ENCODE measurements at regions not wholly inside any gene's neighbourhood (a gene's known extent, or its start where the extent isn't known, plus 50 kb on each side); places are given as distances from the start of the nearest gene placed in this dataset.

DNA sequence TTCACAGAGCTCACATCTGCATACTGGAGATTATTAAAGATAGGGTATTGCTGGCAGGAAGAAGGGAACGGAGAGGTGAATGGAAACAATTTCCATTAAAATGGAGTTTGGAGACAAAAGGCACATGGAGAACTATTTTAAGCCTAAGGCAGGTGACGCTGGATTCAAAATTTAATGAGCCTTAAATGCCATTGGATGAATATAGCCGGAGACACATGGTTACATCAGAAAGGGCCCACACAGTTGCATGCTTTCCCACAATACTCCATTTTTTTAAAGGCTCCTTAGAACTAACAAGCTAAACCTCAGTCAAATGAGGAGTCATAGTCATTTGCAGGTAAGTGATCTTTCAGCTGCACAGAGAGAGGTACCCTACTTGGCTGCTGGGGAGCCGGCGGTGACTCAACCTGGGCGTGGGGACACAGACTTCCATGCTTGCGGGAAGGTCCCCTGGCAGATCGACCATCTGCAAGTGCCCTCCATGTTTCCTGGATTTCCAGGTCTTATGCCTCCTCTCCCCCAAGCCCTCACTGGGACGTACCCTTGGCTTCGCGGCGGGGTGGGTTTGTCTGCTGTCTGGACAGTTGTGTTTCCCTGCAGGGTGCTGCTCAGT is 259.2 kb downstream of the CBLN1 start:
- Mint-ChIP-seq H3K27me3 (peaks cover 9% of the 10 kb centered on the region), H3K27ac (no peak overlapping the region), H3K4me3 (no peak overlapping the region), H3K36me3 (ENCODE audit: low read depth) (no peaks in the 10 kb centered on the region), H3K4me1 (ENCODE audit: low read depth) (no peaks in the 10 kb centered on the region), H3K9me3 (no peaks in the 10 kb centered on the region)
- intact Hi-C loops (cut with micrococcal nuclease), result no loop called here

DNA sequence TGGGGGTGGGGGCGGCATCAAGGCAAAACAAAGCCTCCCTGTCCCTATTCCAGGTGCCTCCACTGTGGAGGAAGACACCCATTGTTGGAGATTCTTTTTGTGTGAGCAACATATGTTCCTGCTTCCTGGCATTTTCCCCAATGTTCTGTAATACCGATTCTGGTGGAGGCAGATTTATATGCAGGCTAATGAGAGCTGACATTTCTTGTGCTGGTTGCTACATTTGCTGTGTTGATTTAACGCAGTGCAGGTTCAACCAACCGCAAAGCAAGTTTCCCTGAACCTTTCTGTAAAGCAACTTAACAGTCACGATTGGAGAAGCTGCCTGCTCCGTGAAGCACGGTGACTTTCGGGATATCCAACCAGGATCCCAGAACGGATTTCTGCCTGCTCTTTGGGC is 260.5 kb downstream of the CBLN1 start:
- H3K27me3 Mint-ChIP-seq, result peaks cover 9% of the 10 kb centered on the region
- intact Hi-C loops (cut with micrococcal nuclease), result no loop called here
- no peaks in the 10 kb centered on the region for H3K9me3 Mint-ChIP-seq
- no peaks in the 10 kb centered on the region for H3K4me1 Mint-ChIP-seq (ENCODE audit: low read depth)
- H3K36me3 Mint-ChIP-seq (ENCODE audit: low read depth), result no peaks in the 10 kb centered on the region
- H3K4me3 Mint-ChIP-seq, result no peak overlapping the region
- no peak overlapping the region for H3K27ac Mint-ChIP-seq

DNA sequence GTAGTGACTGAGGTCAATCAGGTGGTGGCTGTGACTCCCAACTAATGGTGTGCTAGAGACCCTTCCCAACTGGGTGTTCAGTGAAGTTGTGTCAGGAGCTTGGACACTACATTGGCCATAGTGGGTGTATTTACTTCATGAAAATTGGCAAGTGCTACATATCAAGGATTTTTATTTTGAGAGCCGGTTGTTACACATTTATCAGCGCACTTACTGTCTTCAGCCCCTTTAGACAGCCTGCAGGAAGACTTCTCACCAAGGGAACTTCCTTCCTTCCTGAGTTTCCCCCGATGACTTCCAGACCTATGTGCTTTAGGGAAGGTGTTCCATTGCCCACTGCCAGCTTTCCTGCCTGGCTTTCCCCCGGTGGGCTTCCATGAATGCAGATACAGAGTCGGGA is 261.2 kb downstream of the CBLN1 start:
- no peak overlapping the region for H3K4me3 Mint-ChIP-seq
- intact Hi-C loops (cut with micrococcal nuclease), result no loop called here
- H3K36me3 Mint-ChIP-seq (ENCODE audit: low read depth), result no peaks in the 10 kb centered on the region
- H3K9me3 Mint-ChIP-seq, result no peaks in the 10 kb centered on the region
- H3K4me1 Mint-ChIP-seq (ENCODE audit: low read depth), result no peaks in the 10 kb centered on the region
- peaks cover 9% of the 10 kb centered on the region for H3K27me3 Mint-ChIP-seq
- no peak overlapping the region for H3K27ac Mint-ChIP-seq

GRCh38 chr16:49019831-49020230 is 261.8 kb downstream of the CBLN1 start:
- no peaks in the 10 kb centered on the region for H3K4me1 Mint-ChIP-seq (ENCODE audit: low read depth)
- no peaks in the 10 kb centered on the region for H3K36me3 Mint-ChIP-seq (ENCODE audit: low read depth)
- peaks cover 9% of the 10 kb centered on the region for H3K27me3 Mint-ChIP-seq
- no peak overlapping the region for H3K27ac Mint-ChIP-seq
- H3K9me3 Mint-ChIP-seq, result no peaks in the 10 kb centered on the region
- intact Hi-C loops (cut with micrococcal nuclease), result no loop called here
- H3K4me3 Mint-ChIP-seq, result no peak overlapping the region

DNA sequence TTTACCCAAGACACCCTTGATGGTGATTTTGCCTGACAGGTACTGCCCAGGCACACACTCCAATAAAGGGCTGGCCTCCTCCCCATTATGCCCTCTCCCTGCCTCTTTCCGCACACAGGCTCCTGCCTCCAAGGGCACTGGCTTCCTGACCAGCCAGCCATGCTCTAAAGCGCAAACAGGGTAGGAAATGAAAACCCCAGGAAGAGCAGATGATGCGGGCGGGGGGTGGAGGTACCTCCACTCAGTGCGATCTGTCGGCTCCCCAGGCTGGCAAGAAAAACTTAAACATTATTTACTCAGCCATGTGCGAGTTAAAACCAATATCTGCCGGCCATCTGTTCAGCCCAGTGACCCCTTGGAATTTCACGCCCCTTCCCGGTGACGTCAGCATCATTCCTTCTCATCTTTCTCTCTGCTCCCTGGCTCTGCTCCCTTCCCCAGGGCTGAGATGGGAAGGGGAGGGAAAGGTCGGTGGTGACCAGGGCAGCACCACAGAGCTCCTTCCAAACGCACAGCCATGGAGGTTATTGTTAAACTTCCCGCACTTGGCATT is 262.5 kb downstream of the CBLN1 start:
- Mint-ChIP-seq H3K4me1 (ENCODE audit: low read depth) (no peaks in the 10 kb centered on the region), H3K9me3 (no peaks in the 10 kb centered on the region), H3K4me3 (no peak overlapping the region), H3K27ac (no peak overlapping the region), H3K36me3 (ENCODE audit: low read depth) (no peaks in the 10 kb centered on the region), H3K27me3 (peaks cover 9% of the 10 kb centered on the region)
- intact Hi-C loops (cut with micrococcal nuclease), result no loop called here

GRCh38 chr16:49018259-49018931 is 263.2 kb downstream of the CBLN1 start:
- no peak overlapping the region for H3K4me3 Mint-ChIP-seq
- H3K36me3 Mint-ChIP-seq (ENCODE audit: low read depth), result no peaks in the 10 kb centered on the region
- intact Hi-C loops (cut with micrococcal nuclease), result no loop called here
- no peaks in the 10 kb centered on the region for H3K4me1 Mint-ChIP-seq (ENCODE audit: low read depth)
- H3K9me3 Mint-ChIP-seq, result no peaks in the 10 kb centered on the region
- peaks cover 9% of the 10 kb centered on the region for H3K27me3 Mint-ChIP-seq
- H3K27ac Mint-ChIP-seq, result no peak overlapping the region

GRCh38 chr16:49017501-49017900 is 264.1 kb downstream of the CBLN1 start:
- Mint-ChIP-seq H3K36me3 (ENCODE audit: low read depth) (no peaks in the 10 kb centered on the region), H3K27me3 (peaks cover 9% of the 10 kb centered on the region), H3K9me3 (no peaks in the 10 kb centered on the region), H3K4me1 (ENCODE audit: low read depth) (no peaks in the 10 kb centered on the region), H3K4me3 (no peak overlapping the region), H3K27ac (no peak overlapping the region)
- intact Hi-C loops (cut with micrococcal nuclease), result no loop called here

DNA sequence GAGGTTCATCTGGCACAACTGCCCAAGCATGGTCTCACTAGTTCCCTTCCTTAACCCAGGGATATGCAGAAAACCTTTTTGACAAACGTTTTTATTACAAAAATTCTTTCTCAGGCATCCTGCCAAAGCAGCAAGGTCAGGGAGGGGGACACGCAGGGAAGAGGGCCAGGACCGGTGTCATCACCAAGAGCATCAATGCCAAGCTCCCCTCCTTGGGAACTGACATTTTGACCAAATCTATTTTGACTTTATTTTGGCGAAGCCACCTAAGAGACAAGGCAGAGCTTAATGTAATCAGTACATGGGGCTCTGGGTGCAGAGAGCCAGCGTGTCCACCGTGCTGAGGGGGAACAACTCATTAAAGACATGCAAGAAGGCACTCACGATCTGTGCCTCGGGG is 265.2 kb downstream of the CBLN1 start:
- Mint-ChIP-seq H3K27ac (no peak overlapping the region), H3K36me3 (ENCODE audit: low read depth) (no peaks in the 10 kb centered on the region), H3K4me3 (no peak overlapping the region), H3K9me3 (no peaks in the 10 kb centered on the region), H3K4me1 (ENCODE audit: low read depth) (no peaks in the 10 kb centered on the region), H3K27me3 (peaks cover 9% of the 10 kb centered on the region)
- intact Hi-C loops (cut with micrococcal nuclease), result no loop called here

DNA sequence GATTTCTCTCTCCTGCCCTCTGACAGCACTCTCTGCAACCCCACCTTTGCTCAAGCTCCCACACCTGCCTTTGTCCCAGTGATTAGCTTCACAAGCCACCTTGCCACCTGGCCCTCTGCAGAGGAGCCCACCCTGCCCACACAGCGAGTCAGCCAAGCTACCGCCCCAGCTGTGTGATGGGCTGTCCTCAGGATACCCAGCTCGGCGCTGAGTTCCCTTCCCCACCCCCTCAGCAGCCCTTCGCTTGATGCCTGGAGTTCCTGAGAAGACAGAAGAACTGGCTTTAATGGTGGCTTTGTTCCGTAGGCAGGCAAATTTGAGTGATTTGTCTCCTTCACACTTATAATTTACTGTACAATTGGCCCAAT is 266.4 kb downstream of the CBLN1 start:
- H3K4me3 Mint-ChIP-seq, result no peak overlapping the region
- H3K9me3 Mint-ChIP-seq, result no peaks in the 10 kb centered on the region
- intact Hi-C loops (cut with micrococcal nuclease), result no loop called here
- peaks cover 6% of the 10 kb centered on the region for H3K27me3 Mint-ChIP-seq
- no peak overlapping the region for H3K27ac Mint-ChIP-seq
- no peaks in the 10 kb centered on the region for H3K36me3 Mint-ChIP-seq (ENCODE audit: low read depth)
- no peaks in the 10 kb centered on the region for H3K4me1 Mint-ChIP-seq (ENCODE audit: low read depth)

DNA sequence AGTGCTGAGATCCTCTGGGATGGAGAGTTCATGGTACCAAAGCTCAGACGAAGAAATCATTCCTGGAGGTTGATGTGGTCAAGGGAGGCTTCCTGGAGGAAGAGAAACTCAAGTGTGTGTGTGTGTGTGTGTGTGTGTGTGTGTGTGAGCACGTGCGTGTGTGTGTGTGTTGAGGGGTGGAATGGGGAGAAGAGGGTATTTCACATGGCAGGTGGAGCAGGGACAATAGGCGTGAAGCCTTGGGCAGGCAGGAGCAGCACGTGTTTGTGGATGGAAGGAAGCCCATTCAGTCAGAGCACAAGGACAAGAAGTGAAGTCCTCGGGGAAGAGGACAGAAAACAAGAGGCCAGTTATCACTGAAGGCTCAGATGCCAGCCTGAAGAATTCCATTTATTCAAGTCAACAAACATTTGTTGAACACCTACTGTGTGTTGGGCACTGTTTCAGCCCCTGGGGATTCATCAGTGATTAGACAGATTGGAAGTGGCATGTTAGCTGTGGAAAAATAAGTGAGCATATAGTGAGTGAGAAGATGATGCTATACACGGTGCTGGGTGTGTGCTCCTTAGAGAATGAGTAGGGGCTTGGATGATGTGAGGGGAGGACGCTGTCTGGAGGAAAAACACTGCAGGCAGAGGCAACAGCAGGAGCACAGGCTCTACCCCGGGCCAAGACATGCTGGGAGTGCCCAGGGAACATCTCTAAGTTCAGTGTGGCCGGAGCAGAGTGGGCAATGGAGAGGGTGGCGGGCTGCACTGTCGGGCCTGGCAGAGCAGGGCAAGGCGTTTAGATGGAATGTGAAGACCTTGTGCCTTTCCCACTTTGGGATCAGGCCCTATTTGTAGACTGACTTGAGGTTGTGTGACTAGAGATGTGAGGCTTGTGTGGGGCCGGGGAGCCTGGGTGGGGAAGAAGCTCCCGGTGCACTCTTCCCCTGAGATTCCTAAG is 267.1 kb downstream of the CBLN1 start:
- Mint-ChIP-seq H3K36me3 (ENCODE audit: low read depth) (no peaks in the 10 kb centered on the region), H3K27me3 (peaks cover 3% of the 10 kb centered on the region), H3K27ac (no peak overlapping the region), H3K9me3 (no peaks in the 10 kb centered on the region), H3K4me1 (ENCODE audit: low read depth) (no peaks in the 10 kb centered on the region), H3K4me3 (no peak overlapping the region)
- intact Hi-C loops (cut with micrococcal nuclease), result no loop called here

DNA sequence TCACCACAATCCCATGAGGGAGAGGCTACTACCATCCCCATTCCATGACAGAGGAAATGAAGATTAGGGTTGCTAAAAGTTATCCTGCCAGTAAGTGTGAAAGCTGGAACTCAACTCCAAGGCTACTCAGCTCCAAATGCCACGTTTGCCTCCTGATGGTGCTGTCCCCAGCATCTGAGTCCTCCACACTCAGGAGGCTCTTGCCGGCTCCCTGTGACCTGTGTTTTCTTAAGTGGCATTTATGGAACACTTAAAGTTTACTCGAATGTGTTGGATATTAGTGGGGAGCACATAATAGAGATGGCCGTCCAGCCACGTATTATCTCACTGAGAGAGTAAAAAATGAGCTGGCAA is 267.9 kb downstream of the CBLN1 start:
- H3K27ac Mint-ChIP-seq, result no peak overlapping the region
- intact Hi-C loops (cut with micrococcal nuclease), result no loop called here
- no peak overlapping the region for H3K4me3 Mint-ChIP-seq
- H3K4me1 Mint-ChIP-seq (ENCODE audit: low read depth), result no peaks in the 10 kb centered on the region
- H3K9me3 Mint-ChIP-seq, result no peaks in the 10 kb centered on the region
- H3K36me3 Mint-ChIP-seq (ENCODE audit: low read depth), result no peaks in the 10 kb centered on the region
- no peaks in the 10 kb centered on the region for H3K27me3 Mint-ChIP-seq

DNA sequence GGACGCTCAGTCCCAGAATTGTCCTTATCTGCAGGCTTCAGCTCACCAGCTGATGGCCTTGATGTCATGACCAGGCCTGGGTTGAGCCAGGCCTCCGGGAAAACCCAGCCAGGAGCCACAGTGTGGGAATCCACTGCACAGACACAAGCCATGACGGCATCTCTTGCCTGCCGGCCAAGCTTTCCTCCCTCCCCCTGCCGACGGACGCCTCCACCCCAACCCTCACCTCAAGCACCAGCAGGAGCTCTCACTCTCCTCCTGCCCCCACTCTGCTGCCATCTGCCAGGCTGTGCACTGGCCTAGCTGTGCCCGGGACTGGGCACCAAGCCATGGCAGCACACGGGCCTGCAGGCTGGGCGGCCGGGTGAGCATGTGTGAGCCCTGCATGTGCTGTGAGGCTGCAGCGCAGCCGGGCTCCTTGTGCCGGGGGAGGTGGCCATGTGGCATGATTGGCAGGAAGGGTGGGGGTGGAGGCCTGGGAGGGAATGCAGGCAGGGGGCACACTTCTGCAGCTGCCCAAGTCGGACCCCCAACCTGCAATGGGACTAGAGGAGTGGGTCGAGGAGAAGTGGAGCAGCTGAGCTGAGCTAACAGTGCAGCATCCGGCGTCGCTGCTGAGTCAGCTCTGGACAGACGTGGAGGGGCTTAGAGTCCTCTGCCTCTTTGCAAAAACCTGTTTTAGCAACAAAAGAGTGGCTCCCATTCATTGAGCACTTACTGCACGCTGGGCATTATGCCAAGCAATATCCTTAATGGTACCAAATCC is 268.5 kb downstream of the CBLN1 start:
- intact Hi-C loops (cut with micrococcal nuclease), result no loop called here
- H3K4me3 Mint-ChIP-seq, result no peak overlapping the region
- H3K27ac Mint-ChIP-seq, result no peak overlapping the region
- no peaks in the 10 kb centered on the region for H3K36me3 Mint-ChIP-seq (ENCODE audit: low read depth)
- H3K9me3 Mint-ChIP-seq, result no peaks in the 10 kb centered on the region
- H3K27me3 Mint-ChIP-seq, result no peaks in the 10 kb centered on the region
- H3K4me1 Mint-ChIP-seq (ENCODE audit: low read depth), result no peaks in the 10 kb centered on the region

DNA sequence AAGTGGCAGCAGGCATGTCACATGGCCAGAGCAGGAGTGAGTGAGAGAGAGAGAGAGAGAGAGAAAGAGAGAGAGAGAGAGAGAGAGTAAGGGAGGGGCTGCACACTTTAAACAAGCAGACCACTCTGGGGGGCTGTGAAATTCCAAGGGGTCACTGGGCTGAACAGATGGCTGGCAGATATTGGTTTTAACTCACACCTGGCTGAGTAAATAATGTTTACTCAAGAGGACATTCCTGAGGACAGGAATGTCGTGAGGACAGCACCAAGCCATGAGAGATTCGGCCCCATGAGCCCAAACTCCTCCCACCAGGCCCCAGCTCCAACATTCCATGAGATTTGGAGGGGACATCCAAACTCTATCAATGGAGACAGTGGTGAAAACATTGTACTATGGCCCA is 269.7 kb downstream of the CBLN1 start:
- H3K36me3 Mint-ChIP-seq (ENCODE audit: low read depth), result no peaks in the 10 kb centered on the region
- no peak overlapping the region for H3K27ac Mint-ChIP-seq
- no peaks in the 10 kb centered on the region for H3K27me3 Mint-ChIP-seq
- no peak overlapping the region for H3K4me3 Mint-ChIP-seq
- no peaks in the 10 kb centered on the region for H3K4me1 Mint-ChIP-seq (ENCODE audit: low read depth)
- intact Hi-C loops (cut with micrococcal nuclease), result no loop called here
- peaks cover 2% of the 10 kb centered on the region for H3K9me3 Mint-ChIP-seq

DNA sequence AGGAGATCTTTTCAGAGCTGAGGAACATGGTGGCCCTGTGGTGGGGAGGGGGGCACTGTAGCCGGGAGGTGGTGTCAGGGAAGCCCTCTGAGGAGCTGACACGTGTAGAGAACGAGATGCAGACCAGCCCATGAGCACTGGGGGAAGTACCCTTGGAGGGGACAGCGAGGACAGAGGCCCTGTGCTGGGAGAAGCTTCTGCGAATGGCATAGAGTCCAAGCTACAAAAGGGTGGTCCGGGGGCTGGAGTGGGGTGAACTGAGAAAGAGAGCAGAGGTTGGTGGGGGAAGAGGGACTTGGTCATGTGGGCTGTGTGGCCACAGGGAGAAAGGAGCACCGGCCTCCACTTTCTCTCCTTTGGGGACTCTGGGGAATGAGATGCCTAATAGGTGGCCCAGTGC is 270.8 kb downstream of the CBLN1 start:
- Mint-ChIP-seq H3K4me3 (no peak overlapping the region), H3K36me3 (ENCODE audit: low read depth) (no peaks in the 10 kb centered on the region), H3K27ac (no peak overlapping the region), H3K4me1 (ENCODE audit: low read depth) (no peaks in the 10 kb centered on the region), H3K27me3 (no peaks in the 10 kb centered on the region), H3K9me3 (peaks cover 12% of the 10 kb centered on the region)
- intact Hi-C loops (cut with micrococcal nuclease), result no loop called here
